ENCODE measurements at regions not wholly inside any gene's neighbourhood (a gene's known extent, or its start where the extent isn't known, plus 50 kb on each side); places are given as distances from the start of the nearest gene placed in this dataset.

DNA sequence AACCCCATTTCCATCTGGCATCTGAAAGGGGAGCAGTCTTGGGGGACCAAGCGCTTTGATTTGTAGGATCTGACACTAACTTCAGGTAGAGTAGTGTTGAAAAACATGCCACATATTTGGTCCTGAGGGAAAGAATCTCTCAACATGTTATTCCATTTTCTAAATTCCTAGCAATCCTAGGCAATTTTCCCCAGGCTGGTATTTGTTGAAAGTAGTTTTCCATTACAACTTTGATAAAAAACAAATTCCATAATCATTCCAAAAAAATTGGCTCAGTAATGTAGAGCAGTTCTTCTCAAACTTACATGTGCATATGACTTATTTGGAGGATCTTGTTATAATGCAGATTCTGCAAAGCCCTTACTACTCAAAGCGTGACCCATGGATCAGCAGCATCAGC, 477.9 kb downstream of the ACTL7B start:
- TF ChIP-seq POLR2A (IDR thresholded peaks at IDR 0.05; ENCODE audit: extremely low read depth, insufficient read length) (no peak), MYC (IDR thresholded peaks at IDR 0.05; ENCODE audit: low read depth, low read length) (no peak)
- TF ChIP-seq, protein P1, sequence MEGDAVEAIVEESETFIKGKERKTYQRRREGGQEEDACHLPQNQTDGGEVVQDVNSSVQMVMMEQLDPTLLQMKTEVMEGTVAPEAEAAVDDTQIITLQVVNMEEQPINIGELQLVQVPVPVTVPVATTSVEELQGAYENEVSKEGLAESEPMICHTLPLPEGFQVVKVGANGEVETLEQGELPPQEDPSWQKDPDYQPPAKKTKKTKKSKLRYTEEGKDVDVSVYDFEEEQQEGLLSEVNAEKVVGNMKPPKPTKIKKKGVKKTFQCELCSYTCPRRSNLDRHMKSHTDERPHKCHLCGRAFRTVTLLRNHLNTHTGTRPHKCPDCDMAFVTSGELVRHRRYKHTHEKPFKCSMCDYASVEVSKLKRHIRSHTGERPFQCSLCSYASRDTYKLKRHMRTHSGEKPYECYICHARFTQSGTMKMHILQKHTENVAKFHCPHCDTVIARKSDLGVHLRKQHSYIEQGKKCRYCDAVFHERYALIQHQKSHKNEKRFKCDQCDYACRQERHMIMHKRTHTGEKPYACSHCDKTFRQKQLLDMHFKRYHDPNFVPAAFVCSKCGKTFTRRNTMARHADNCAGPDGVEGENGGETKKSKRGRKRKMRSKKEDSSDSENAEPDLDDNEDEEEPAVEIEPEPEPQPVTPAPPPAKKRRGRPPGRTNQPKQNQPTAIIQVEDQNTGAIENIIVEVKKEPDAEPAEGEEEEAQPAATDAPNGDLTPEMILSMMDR (IDR thresholded peaks at IDR 0.05; ENCODE audit: low read depth, low read length), result no peak
- TF ChIP-seq, protein P2, sequence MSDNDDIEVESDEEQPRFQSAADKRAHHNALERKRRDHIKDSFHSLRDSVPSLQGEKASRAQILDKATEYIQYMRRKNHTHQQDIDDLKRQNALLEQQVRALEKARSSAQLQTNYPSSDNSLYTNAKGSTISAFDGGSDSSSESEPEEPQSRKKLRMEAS (IDR thresholded peaks at IDR 0.05; ENCODE audit: low read depth, low read length), result no peak
